ENCODE measurements at regions not wholly inside any gene's neighbourhood (a gene's known extent, or its start where the extent isn't known, plus 50 kb on each side); places are given as distances from the start of the nearest gene placed in this dataset.

GRCh38 chr6:134434019-134434942 is 116.4 kb upstream of the SGK1 start:
- Histone ChIP-seq H3K4me1 (ENCODE audit: control insufficient read depth in 1 of 2, insufficient read depth in 2 of 2, low read length in 2 of 2) (peaks cover 0 to 2% of the 10 kb centered on the region in 2 experiments), H3K9me3 (ENCODE audit: insufficient read depth, low read depth, low read length) (no peaks in the 10 kb centered on the region), H2AFZ (ENCODE audit: insufficient read depth, low read length, poor library complexity) (no peak overlapping the region), H3K27me3 (ENCODE audit: insufficient read depth, low read length) (no peaks in the 10 kb centered on the region), H2BK120ac (ENCODE audit: insufficient read depth, low read length, poor library complexity) (no peak overlapping the region), H3K27ac (ENCODE audit: low read depth, low read length) (no peak overlapping the region), H3K79me1 (ENCODE audit: low read length) (no peaks in the 10 kb centered on the region), H3K18ac (ENCODE audit: low read length) (no peak overlapping the region), H2BK5ac (ENCODE audit: low read depth, low read length, poor library complexity) (no peak overlapping the region), H2AK5ac (ENCODE audit: low read length) (no peak overlapping the region), H3K14ac (ENCODE audit: low read length) (no peak overlapping the region), H3K9ac (ENCODE audit: low read length) (no peak overlapping the region), H4K12ac (ENCODE audit: low read depth, low read length) (no peak overlapping the region), H3K4me2 (ENCODE audit: low read length) (no peak overlapping the region), H3K36me3 (ENCODE audit: control insufficient read depth in 1 of 2, insufficient read depth in 2 of 2, low read length in 2 of 2) (no peaks in the 10 kb centered on the region), H3K79me2 (ENCODE audit: control insufficient read depth, insufficient read depth, low read length, poor library complexity) (no peaks in the 10 kb centered on the region), H2BK12ac (ENCODE audit: low read length) (no peak overlapping the region), H4K8ac (ENCODE audit: low read depth, low read length) (no peak overlapping the region), H3K4ac (ENCODE audit: low read depth, low read length) (no peak overlapping the region), H3K23ac (ENCODE audit: low read length) (no peak overlapping the region), H4K91ac (ENCODE audit: low read depth, low read length) (no peak overlapping the region), H3K4me3 (ENCODE audit: low read depth, low read length) (no peak overlapping the region)
- no peak for DNase-seq
- no CpG with 5 or more reads among the region's 9 CpGs for WGBS (ENCODE audit: extremely low coverage, insufficient coverage, insufficient read length)

- Histone ChIP-seq H3K27me3 (ENCODE audit: insufficient read depth, low read length) (no peaks in the 10 kb centered on the region), H3K4me2 (ENCODE audit: low read length) (no peak overlapping the region), H2BK12ac (ENCODE audit: low read length) (no peak overlapping the region), H4K91ac (ENCODE audit: low read depth, low read length) (no peak overlapping the region), H3K36me3 (ENCODE audit: control insufficient read depth in 1 of 2, insufficient read depth in 2 of 2, low read length in 2 of 2) (no peaks in the 10 kb centered on the region), H2BK120ac (ENCODE audit: insufficient read depth, low read length, poor library complexity) (no peak overlapping the region), H3K14ac (ENCODE audit: low read length) (no peak overlapping the region), H3K79me1 (ENCODE audit: low read length) (no peaks in the 10 kb centered on the region), H2AFZ (ENCODE audit: insufficient read depth, low read length, poor library complexity) (no peak overlapping the region), H3K18ac (ENCODE audit: low read length) (no peak overlapping the region), H2BK5ac (ENCODE audit: low read depth, low read length, poor library complexity) (no peak overlapping the region), H3K4me3 (ENCODE audit: low read depth, low read length) (no peak overlapping the region), H4K12ac (ENCODE audit: low read depth, low read length) (no peak overlapping the region), H4K8ac (ENCODE audit: low read depth, low read length) (no peak overlapping the region), H3K4me1 (ENCODE audit: control insufficient read depth in 1 of 2, insufficient read depth in 2 of 2, low read length in 2 of 2) (peaks cover 0 to 2% of the 10 kb centered on the region in 2 experiments), H3K9ac (ENCODE audit: low read length) (no peak overlapping the region), H3K27ac (ENCODE audit: low read depth, low read length) (no peak overlapping the region), H3K4ac (ENCODE audit: low read depth, low read length) (no peak overlapping the region), H3K23ac (ENCODE audit: low read length) (no peak overlapping the region), H3K79me2 (ENCODE audit: control insufficient read depth, insufficient read depth, low read length, poor library complexity) (no peaks in the 10 kb centered on the region), H3K9me3 (ENCODE audit: insufficient read depth, low read depth, low read length) (no peaks in the 10 kb centered on the region), H2AK5ac (ENCODE audit: low read length) (no peak overlapping the region)
- WGBS (ENCODE audit: extremely low coverage, insufficient coverage, insufficient read length), result no CpG with 5 or more reads among the region's 2 CpGs
- DNase-seq, result peak in 1 of 2 donors; percentile 16
Measured at GRCh38 chr6:134432036-134432435, 114.1 kb upstream of the SGK1 start.

- H3K23ac ChIP-seq (ENCODE audit: low read length), result no peak overlapping the region
- no peak overlapping the region for H3K4me2 ChIP-seq (ENCODE audit: low read length)
- no peak overlapping the region for H3K4me3 ChIP-seq (ENCODE audit: low read depth, low read length)
- H3K9me3 ChIP-seq (ENCODE audit: insufficient read depth, low read depth, low read length), result no peaks in the 10 kb centered on the region
- H2AK5ac ChIP-seq (ENCODE audit: low read length), result no peak overlapping the region
- no peaks in the 10 kb centered on the region for H3K79me1 ChIP-seq (ENCODE audit: low read length)
- no peaks in the 10 kb centered on the region for H3K27me3 ChIP-seq (ENCODE audit: insufficient read depth, low read length)
- no CpG with 5 or more reads among the region's 3 CpGs for WGBS (ENCODE audit: extremely low coverage, insufficient coverage, insufficient read length)
- H4K12ac ChIP-seq (ENCODE audit: low read depth, low read length), result no peak overlapping the region
- H2BK12ac ChIP-seq (ENCODE audit: low read length), result no peak overlapping the region
- H3K18ac ChIP-seq (ENCODE audit: low read length), result no peak overlapping the region
- peak in 1 of 2 donors; percentile 55 for DNase-seq
- no peaks in the 10 kb centered on the region for H3K36me3 ChIP-seq (ENCODE audit: control insufficient read depth in 1 of 2, insufficient read depth in 2 of 2, low read length in 2 of 2)
- no peak overlapping the region for H4K91ac ChIP-seq (ENCODE audit: low read depth, low read length)
- H3K9ac ChIP-seq (ENCODE audit: low read length), result no peak overlapping the region
- no peak overlapping the region for H2AFZ ChIP-seq (ENCODE audit: insufficient read depth, low read length, poor library complexity)
- no peaks in the 10 kb centered on the region for H3K79me2 ChIP-seq (ENCODE audit: control insufficient read depth, insufficient read depth, low read length, poor library complexity)
- no peak overlapping the region for H4K8ac ChIP-seq (ENCODE audit: low read depth, low read length)
- H2BK5ac ChIP-seq (ENCODE audit: low read depth, low read length, poor library complexity), result no peak overlapping the region
- H2BK120ac ChIP-seq (ENCODE audit: insufficient read depth, low read length, poor library complexity), result no peak overlapping the region
- peaks cover 0 to under 1% of the 10 kb centered on the region in 2 experiments for H3K4me1 ChIP-seq (ENCODE audit: control insufficient read depth in 1 of 2, insufficient read depth in 2 of 2, low read length in 2 of 2)
- no peak overlapping the region for H3K4ac ChIP-seq (ENCODE audit: low read depth, low read length)
- no peak overlapping the region for H3K14ac ChIP-seq (ENCODE audit: low read length)
- no peak overlapping the region for H3K27ac ChIP-seq (ENCODE audit: low read depth, low read length)
Measured at GRCh38 chr6:134431421-134431859, 113.5 kb upstream of the SGK1 start.

- Histone ChIP-seq H4K12ac (ENCODE audit: low read depth, low read length) (no peak overlapping the region), H2AFZ (ENCODE audit: insufficient read depth, low read length, poor library complexity) (no peak overlapping the region), H4K8ac (ENCODE audit: low read depth, low read length) (no peak overlapping the region), H3K14ac (ENCODE audit: low read length) (no peak overlapping the region), H2BK12ac (ENCODE audit: low read length) (no peak overlapping the region), H3K79me2 (ENCODE audit: control insufficient read depth, insufficient read depth, low read length, poor library complexity) (no peaks in the 10 kb centered on the region), H2AK5ac (ENCODE audit: low read length) (no peak overlapping the region), H3K27me3 (ENCODE audit: insufficient read depth, low read length) (no peaks in the 10 kb centered on the region), H3K9ac (ENCODE audit: low read length) (no peak overlapping the region), H2BK5ac (ENCODE audit: low read depth, low read length, poor library complexity) (no peak overlapping the region), H3K79me1 (ENCODE audit: low read length) (no peaks in the 10 kb centered on the region), H3K4me2 (ENCODE audit: low read length) (no peak overlapping the region), H2BK120ac (ENCODE audit: insufficient read depth, low read length, poor library complexity) (peak overlapping the region; percentile 23), H3K4me3 (ENCODE audit: low read depth, low read length) (no peak overlapping the region), H4K91ac (ENCODE audit: low read depth, low read length) (no peak overlapping the region), H3K23ac (ENCODE audit: low read length) (no peak overlapping the region), H3K18ac (ENCODE audit: low read length) (no peak overlapping the region), H3K27ac (ENCODE audit: low read depth, low read length) (no peak overlapping the region), H3K4me1 (ENCODE audit: control insufficient read depth in 1 of 2, insufficient read depth in 2 of 2, low read length in 2 of 2) (no peaks in the 10 kb centered on the region), H3K4ac (ENCODE audit: low read depth, low read length) (no peak overlapping the region), H3K36me3 (ENCODE audit: control insufficient read depth in 1 of 2, insufficient read depth in 2 of 2, low read length in 2 of 2) (no peaks in the 10 kb centered on the region), H3K9me3 (ENCODE audit: insufficient read depth, low read depth, low read length) (no peaks in the 10 kb centered on the region)
- WGBS (ENCODE audit: extremely low coverage, insufficient coverage, insufficient read length), result no CpG with 5 or more reads among the region's 4 CpGs
- no peak for DNase-seq
Measured at GRCh38 chr6:134429861-134430380, 112.0 kb upstream of the SGK1 start.
